PFSK-1 (cell line): ENCODE measurements at regions not wholly inside any gene's neighbourhood (a gene's known extent, or its start where the extent isn't known, plus 50 kb on each side); places are given as distances from the start of the nearest gene placed in this dataset.

Experiments
- FOXP2 ChIP-seq: optimal IDR thresholded peaks from 2 replicates; pipeline ENCODE3; 2011; ENCODE audit warnings: borderline replicate concordance, control low read depth, inconsistent platforms; ENCODE audit not compliant: insufficient read depth; ENCODE audit errors: extremely low read length, extremely low read depth
- POLR2AphosphoS5 ChIP-seq: IDR thresholded peaks from 2 replicates; pipeline ENCODE4 v1.6.1; 2012; ENCODE audit warnings: low read depth, mild to moderate bottlenecking, control low read depth, low read length, moderate library complexity
- REST ChIP-seq, 2 experiments: IDR thresholded peaks; 2 replicates each; pipeline versions ENCODE4 v1.6.1 to v1.8.0; 2011 to 2012; ENCODE audit warnings: low read depth in 2 of 2, low read length in 2 of 2, control low read depth in 1 of 2, inconsistent platforms in 1 of 2, mild to moderate bottlenecking in 1 of 2, moderate library complexity in 1 of 2; ENCODE audit not compliant: insufficient read depth in 1 of 2
- SIN3A ChIP-seq: IDR thresholded peaks from 2 replicates; pipeline ENCODE4 v1.6.1; 2012; ENCODE audit warnings: mild to moderate bottlenecking, low read length, moderate library complexity, borderline replicate concordance; ENCODE audit not compliant: insufficient read depth
- TAF1 ChIP-seq: IDR thresholded peaks from 2 replicates; pipeline ENCODE4 v1.6.1; 2012; ENCODE audit warnings: low read length, control low read depth, borderline replicate concordance; ENCODE audit not compliant: insufficient read depth

- TF ChIP-seq FOXP2 (no peak), SIN3A (no peak), TAF1 (no peak), POLR2AphosphoS5 (no peak), REST (IDR thresholded peaks at IDR 0.05; ENCODE audit: insufficient read depth in 1 of 2, low read depth in 2 of 2, low read length in 2 of 2) (no peak)
Measured at GRCh38 chr1:4215391-4215790, 315.3 kb upstream of the C1orf174 start.

GRCh38 chr1:4216231-4216630, 316.2 kb upstream of the C1orf174 start:
- TF ChIP-seq FOXP2 (no peak), POLR2AphosphoS5 (no peak), REST (IDR thresholded peaks at IDR 0.05; ENCODE audit: insufficient read depth in 1 of 2, low read depth in 2 of 2, low read length in 2 of 2) (no peak), TAF1 (no peak), SIN3A (no peak)

- TF ChIP-seq POLR2AphosphoS5 = no peak
- TF ChIP-seq TAF1 = no peak
- TF ChIP-seq FOXP2 = no peak
- no peak for TF ChIP-seq REST (IDR thresholded peaks at IDR 0.05; ENCODE audit: insufficient read depth in 1 of 2, low read depth in 2 of 2, low read length in 2 of 2)
- no peak for TF ChIP-seq SIN3A
Measured at GRCh38 chr1:4218619-4219018, 318.5 kb upstream of the C1orf174 start.

- TF ChIP-seq TAF1 = no peak
- TF ChIP-seq FOXP2 = no peak
- TF ChIP-seq SIN3A = no peak
- TF ChIP-seq POLR2AphosphoS5 = no peak
- TF ChIP-seq REST (IDR thresholded peaks at IDR 0.05; ENCODE audit: insufficient read depth in 1 of 2, low read depth in 2 of 2, low read length in 2 of 2) = no peak
Measured at GRCh38 chr1:4219111-4219510, 319.0 kb upstream of the C1orf174 start.

- TF ChIP-seq POLR2AphosphoS5 = no peak
- no peak for TF ChIP-seq SIN3A
- TF ChIP-seq FOXP2 = no peak
- TF ChIP-seq REST (IDR thresholded peaks at IDR 0.05; ENCODE audit: insufficient read depth in 1 of 2, low read depth in 2 of 2, low read length in 2 of 2) = no peak
- no peak for TF ChIP-seq TAF1
Measured at GRCh38 chr1:4219826-4220225, 319.8 kb upstream of the C1orf174 start.
